ENCODE measurements at regions not wholly inside any gene's neighbourhood (a gene's known extent, or its start where the extent isn't known, plus 50 kb on each side); places are given as distances from the start of the nearest gene placed in this dataset.
"Not testable (repeated sequence)": the region's sequence is repeated elsewhere in the genome, so short reads cannot be mapped to it uniquely, and the experiment has no call there.

DNA sequence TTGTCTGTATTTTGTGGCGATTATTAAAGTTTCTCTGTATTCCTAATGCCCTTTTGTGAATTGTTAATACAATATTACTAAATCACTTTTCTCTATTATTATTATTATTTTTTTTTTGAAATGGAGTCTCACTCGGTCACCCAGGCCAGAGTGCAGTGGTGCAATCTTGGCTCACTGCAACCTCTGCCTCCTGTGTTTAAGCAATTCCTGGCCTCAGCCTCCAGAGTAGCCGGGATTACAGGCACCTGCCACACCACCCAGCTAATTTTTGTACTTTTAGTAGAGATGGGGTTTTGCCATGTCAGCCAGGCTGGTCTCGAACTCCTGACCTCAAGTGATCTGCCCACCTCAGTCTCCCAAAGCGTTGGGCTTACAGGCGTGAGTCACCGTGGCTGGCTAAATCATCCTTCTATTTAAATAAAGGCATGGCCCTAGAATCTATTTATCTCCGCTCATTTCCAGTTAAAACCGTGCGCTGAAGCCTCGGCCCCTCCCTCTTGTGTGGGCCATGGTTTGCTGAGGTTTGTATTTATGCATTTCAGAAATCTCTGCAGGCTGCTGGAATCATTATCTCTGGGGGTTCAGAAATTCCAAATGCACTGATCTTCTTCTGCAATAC lies 1136.4 kb upstream of the TMEM132C start:
- DNase-seq: no peak

- DNase-seq: no peak
These were observed 1133.2 kb upstream of the TMEM132C start for GRCh38 chr12:127133675-127134335.

DNA sequence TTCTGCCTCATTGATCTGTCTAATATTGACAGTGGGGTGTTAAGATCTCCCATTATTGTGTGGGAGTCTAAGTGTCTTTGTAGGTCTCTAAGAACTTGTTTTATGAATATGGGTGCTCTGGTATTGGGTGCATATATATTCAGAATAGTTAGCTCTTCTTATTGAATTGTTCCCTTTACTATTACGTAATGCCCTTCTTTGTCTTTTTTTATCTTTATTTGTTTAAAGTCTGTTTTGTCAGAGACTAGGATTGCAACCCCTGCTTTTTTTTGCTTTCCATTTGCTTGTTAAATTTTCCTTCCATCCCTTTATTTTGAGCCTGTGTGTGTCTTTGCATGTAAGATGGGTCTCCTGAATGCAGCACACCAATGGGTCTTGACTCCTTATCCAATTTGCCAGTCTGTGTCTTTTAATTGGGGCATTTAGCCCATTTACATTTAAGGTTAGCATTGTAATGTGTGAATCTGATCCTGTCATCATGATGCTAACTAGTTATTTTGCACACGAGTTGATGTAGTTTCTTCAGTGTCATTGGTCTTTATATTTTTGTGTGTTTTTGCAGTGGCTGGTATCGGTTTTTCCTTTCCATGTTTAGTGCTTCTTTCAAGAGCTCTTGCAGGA lies 1126.0 kb upstream of the TMEM132C start:
- not testable (repeated sequence) for DNase-seq

- no peak for DNase-seq
These were observed 1124.0 kb upstream of the TMEM132C start for GRCh38 chr12:127143020-127143419.

GRCh38 chr12:127144770-127145169 lies 1122.2 kb upstream of the TMEM132C start:
- DNase-seq: no peak

- DNase-seq: no peak
These were observed 1121.6 kb upstream of the TMEM132C start for GRCh38 chr12:127145241-127145928.

DNA sequence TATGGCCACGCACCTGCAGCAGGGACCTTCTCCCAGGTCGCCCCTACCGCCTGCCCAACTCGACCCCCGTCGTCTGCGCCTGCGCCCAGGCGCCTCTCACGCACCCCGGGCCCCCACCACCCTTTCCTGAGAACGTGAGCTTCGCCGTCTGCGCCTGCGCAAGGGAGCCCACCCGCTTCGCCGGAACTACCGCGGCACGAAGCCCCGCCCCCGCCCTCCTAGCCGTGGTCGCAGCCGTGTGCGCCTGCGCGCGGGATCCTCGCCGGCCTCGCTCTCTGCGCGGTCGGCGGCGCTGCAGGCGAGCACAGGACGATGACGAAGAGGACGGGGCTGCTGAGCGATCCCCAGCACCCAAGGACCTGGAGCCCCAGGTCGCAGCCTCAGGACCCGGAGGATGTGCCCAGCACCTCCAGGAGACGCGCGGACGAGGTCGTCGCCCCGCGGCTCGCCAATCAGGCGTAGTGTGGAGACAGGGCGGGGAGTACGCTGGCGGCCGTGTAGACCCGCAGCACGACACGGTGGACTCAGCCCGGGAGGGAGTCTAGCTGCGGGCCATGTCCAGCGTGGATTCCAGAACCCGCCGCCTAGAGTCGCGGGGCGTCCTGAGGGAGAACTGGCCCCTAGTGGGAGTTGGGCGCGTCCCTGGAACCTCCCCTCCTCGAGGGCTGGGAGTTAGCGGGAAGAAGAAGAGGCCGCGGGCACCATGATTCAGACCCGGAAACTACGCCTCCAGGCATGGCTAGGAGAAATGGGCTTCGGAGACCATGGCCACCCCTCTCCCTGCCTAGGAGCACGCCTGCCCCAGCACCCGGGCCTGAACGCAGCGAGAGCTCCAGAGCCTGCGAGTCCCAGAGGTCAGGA lies 1120.8 kb upstream of the TMEM132C start:
- peak in 1 of 2 experiments; percentile 44 for DNase-seq

DNA sequence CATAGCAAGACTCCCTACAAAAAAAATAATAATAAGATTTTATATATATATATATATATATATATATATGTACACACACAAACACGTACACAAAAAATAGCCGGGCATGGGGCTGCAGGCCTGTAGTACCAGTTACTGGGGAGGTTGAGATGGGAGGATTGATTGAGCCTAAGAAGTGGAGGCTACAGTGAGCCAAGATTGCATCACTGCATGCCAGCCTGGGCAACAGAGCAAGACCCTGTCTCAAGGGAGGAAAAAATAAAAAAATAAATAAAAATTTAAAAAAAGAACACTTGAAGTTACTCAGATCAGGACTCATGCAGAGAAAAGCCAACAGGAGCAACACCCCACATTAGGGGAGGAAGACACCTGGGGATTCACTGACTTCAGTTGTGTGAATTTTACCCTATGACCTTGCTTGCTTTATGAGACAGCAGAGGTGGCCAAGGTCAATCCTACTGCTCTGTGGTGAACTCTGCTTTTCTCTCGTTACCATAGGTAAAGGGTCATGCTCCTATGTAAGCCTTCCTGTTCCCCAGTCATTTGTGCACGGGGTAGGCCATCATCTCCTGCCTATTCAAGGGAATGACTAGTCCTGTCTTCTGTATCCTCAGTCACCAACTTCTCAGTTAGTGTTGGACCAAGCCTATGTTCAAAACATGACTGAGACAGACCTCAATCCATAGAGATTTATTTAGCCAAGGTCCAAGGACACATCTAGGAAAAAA lies 1119.8 kb upstream of the TMEM132C start:
- no peak for DNase-seq

DNA sequence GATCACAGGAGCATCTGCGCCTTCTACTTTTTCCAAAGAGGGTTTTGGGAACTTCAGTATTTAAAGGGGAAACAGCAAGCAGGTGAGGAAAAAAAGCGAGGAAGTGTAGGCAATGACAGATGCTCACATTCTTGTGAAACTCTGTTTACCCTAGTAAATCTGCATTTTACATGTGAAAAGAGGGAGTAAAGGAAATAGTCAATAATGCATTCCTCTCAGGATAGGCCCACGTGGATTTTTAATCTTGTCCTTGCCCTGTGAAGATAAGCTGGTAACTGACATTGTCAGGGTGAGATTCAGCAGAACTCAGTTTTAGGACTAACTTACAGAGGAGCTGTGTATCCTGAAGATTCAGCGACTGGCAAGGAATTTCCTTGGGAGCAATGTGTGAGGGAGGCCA lies 1119.2 kb upstream of the TMEM132C start:
- DNase-seq: no peak

- DNase-seq: no peak
These were observed 1118.7 kb upstream of the TMEM132C start for GRCh38 chr12:127148318-127148717.

DNA sequence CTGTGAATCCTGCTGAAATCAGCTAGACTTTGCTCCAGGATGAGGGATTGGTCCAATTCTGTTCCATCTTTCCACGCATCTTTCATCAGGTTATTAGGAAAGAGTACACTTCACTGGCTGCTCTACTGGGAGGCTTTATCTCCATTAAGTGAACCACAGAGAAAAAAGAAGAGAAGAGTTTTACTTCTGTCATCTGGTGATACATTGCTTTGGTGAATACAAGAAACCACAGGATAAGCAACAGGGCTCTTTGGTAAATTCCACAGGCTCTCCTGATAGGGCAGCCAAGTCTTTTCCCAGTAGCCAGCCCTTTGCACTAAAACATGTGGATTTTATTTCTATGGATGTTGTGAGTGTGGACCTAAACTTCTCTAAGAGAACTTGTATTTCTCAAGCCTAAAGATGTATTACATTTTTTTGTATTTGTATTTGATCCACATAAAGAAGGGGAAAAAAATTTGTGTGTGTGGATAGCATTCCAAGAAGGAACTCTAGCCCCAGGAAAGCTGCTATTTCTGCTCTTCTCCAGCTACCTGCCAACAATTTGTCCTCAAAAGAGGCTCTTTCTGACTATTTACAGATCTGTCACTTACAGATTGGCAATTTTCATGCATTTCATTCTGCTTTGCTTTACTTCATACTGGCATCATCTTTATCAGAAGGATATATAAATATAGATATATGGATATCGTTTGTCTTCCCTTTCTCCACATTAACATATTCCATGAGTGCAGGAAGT lies 1117.6 kb upstream of the TMEM132C start:
- DNase-seq: no peak

DNA sequence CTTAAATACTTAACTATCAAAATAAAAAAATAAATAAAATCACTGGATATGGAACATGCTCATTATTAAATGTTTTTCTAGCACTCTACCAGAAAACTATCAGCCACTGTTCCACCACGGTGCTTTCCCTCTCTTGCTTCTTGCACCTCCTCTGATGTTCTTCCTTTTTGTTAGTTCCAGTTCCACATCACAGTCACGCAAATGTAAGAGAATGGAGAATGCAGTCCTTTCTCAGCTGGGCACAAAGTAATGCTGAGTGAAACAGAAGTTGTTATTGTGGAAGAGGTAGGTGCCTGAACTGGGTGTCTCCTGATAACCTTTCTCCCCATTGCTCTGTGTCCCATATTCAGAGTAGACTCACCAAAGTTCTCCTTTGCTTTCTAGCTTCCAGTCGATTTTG lies 1116.9 kb upstream of the TMEM132C start:
- no peak for DNase-seq

GRCh38 chr12:127150479-127150878 lies 1116.5 kb upstream of the TMEM132C start:
- no peak for DNase-seq

DNA sequence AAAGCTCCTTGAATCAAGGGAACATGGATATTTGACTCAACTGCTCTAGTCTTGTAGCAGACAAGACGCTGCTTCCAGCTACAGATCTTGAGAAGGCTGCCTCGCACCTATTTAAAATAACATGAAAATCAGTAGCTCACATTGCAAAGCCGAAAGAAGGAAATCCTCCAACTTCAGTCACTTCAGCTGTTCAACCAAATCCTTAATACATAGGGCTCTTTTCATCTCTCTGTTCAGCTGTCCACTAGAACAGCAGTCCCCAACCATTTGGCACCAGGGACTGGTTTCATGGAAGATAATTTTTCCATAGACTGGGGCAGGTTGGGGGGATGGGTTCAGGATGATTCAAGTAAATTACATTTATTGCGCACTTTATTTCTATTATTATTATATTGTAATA lies 1116.0 kb upstream of the TMEM132C start:
- no peak for DNase-seq

DNA sequence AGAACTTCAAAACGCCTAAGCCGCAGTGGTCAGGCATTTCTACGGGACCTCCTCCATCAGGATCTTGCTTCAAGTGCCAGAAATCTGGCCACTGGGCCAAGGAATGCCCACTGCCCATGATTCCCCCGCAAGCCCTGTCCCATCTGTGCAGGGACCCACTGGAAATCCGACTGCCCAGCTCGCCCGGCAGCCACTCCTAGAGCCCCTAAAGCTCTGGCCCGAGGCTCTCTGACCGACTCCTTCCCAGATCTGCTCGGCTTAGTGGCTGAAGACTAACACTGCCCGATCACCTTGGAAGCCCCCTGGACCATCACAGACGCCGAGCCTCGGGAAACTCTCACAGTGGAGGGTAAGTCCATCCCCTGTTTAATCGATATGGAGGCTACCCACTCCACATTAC lies 1113.0 kb upstream of the TMEM132C start:
- no peak for DNase-seq

- DNase-seq: not testable (repeated sequence)
These were observed 1112.1 kb upstream of the TMEM132C start for GRCh38 chr12:127154830-127155229.

DNA sequence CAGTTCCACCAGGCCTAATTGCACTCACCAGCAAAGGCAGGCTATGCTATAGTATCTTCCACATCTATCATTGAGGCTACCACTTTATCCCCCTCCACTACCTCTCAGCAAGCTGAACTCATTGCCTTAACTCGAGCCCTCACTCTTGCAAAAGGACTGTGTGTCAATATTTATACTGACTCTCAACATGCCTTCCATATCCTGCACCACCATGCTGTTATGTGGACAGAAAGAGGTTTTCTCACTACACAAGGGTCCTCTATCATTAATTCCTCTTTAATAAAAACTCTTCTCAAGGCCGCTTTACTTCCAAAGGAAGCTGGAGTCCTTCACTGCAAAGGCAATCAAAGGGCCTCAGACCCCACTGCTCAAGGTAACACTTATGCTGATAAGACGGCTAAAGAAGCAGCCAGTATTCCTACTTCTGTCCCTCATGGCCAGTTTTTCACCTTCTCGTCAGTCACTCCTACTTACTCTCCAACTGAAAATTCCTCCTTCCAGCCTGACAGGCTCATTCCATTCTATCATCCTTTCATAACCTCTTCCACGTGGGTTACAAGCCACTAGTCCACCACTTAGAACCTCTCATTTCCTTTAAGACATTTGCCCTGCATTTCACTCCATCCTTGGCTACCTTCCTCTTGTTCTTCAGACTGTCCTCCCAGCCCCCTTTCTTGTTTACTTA lies 1110.9 kb upstream of the TMEM132C start:
- DNase-seq: not testable (repeated sequence)

GRCh38 chr12:127157501-127158366 lies 1109.2 kb upstream of the TMEM132C start:
- DNase-seq: not testable (repeated sequence)

GRCh38 chr12:127158385-127159061 lies 1108.4 kb upstream of the TMEM132C start:
- DNase-seq: no peak
